GM18868 (cell line): ENCODE measurements at regions not wholly inside any gene's neighbourhood (a gene's known extent, or its start where the extent isn't known, plus 50 kb on each side); places are given as distances from the start of the nearest gene placed in this dataset.

Experiments
- ATAC-seq: cut with Tn5 transposase; IDR thresholded peaks from one replicate; pipeline ENCODE4 v1.9.1; 2021; ENCODE audit warnings: mild to moderate bottlenecking, moderate library complexity; ENCODE audit not compliant: unreplicated experiment

DNA sequence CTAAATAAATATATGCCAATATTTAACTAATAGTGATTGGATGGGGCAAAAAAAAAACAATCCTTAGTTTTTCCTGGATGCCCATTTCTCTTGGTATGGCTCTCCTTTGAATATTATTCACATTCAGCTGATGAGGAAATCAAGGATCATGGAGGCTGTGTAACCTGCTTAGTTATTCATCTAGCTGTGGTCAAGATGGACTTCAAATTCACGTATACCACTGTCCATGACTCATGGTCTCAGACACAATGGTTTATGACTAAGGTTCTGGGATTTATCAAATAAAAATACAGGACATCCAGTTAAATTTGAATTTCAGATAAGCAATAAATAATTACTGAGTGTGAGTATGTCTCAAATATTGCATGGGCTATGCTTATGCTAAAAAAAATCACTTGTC, 191.5 kb upstream of the CELF2 start:
- ATAC-seq, result no peak

DNA sequence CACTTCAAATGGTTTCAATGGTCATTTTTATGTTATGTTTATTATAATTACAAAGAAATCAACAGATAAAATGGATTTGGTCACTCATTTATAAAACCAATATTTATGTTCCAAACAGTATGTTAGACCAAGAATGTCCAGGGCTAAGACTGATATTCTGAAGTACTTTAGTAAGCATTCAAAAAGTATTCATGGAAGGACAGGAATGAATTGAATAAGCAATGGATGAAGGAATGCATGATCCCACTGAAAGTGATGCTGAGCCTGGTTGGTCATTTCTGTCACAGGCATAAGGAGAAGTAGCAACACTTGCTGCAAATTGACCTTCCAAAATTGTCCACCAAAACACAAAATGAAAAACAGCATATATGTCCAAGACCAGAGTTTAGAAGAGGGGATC, 189.0 kb upstream of the CELF2 start:
- ATAC-seq, result no peak

DNA sequence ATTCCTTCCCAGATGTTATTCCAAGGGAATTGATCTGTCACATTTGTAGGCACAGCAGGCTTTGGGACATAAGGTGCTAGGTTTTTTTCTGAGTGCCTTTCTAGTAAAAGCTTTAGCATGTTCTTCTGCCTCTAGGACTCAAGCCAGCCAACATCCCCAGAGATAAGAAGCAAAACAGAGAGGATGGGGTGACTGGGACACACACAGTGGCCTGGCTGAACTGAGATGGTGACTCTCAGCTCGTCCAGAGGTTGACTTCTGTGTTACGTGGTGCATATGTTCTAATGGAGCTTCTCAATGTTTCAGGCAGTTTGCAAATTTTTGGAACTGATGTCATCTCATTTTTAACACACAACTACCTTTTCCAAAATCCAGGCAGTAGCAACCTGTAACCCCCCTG, 188.1 kb upstream of the CELF2 start:
- ATAC-seq, result no peak

DNA sequence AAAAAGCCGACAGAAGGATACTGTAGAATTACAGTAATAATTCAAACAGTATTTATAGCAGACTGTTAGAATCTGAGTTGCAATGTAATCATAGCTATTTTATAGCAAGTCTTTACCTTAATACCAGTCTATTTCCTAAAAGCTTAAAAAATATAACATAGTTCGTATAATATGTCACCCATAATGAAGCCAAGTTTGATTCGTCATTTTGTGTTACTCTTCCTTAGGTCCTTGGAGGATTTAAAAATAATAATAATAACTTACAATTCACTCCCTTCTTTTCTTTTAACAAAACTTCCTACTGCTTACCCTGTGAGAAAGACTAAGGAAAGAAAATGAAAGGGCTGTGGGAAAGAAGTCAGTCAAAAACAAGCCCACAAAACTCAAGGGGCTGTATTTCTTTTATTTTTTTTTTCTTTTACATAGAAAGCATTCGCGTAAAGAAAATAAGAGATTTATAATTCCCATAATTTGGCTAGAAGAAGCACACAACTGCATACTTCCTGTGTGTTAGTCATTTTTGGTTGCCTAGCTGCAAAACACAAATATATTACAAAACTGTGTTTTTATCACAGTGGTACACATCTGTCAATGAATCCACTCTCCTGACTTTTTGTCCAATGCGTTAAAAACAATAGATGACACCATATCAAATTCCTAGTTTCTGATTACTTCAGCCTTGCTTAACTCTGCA, 187.2 kb upstream of the CELF2 start:
- ATAC-seq, result no peak

DNA sequence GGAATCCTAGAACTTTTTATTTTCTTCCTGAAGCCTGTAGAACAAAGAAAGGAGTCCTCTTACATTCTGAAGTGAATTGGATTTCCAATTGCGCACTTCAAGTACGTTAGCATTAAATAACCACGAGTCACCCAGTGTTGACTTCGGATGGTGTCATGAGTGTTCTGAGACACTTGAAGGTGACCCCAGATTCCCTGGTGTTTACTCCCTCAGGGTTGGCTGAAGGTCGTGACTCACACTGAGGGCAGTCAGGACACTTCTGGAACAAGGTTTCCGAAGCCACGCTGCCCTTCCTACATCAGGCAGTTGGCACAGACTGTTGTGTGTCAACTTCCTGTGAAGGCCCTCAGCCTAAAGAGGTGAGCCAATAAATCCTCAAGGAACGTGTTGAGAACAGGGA, 186.6 kb upstream of the CELF2 start:
- ATAC-seq, result no peak

DNA sequence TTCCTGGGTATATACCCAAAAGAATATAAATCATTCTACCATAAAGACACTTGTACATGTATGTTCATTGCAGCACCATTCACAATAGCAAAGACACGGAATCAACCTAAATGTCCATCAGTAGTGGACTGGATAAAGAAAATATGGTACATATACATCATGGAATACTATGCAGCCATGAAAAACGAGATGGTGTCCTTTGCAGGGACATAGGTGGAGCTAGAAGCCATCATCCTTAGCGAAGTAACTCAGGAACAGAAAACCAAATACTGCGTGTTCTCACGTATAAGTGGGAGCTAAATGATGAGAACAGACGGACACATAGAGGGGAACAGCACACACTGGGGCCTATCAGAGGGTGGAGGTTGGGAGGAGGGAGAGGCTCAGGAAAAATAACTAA, 183.7 kb upstream of the CELF2 start:
- no peak for ATAC-seq

DNA sequence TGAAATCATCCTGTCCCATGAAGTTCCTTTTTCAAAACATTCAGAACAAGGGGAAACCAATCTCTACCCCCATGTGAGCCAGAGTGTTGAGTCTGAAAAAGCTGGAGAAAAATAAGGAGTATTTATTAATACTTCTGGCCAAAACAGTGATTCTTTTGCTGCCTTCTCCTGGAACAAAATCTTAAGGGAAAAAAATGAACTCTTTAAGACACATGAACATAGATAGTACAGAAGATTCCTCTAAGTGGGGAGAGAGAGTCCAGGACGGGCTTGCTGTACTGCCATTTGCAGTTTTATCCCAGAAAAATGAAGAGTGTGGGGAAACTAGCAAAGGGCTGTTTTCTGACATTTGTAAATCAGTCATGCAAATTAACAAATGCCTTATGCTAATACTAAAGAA, 173.4 kb upstream of the CELF2 start:
- ATAC-seq, result no peak

DNA sequence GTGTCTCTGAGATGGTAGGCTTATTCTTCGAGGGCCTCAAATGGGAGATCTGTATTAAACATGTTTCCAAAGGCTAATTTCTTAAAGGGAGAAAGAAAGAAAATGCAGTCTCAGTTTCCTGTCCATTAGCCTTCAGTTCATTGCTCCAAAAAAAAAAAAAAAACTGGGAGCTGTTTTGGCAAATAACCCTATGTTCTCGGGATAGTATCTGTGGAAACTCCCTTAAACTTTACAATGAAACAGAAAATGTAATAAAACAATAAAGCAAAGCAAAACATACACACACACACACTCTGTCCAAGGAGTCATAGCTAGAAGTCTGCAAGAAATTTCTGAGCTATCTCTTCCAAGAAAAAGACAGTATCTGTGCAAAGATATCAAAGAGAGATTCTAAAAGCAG, 172.5 kb upstream of the CELF2 start:
- ATAC-seq, result no peak

DNA sequence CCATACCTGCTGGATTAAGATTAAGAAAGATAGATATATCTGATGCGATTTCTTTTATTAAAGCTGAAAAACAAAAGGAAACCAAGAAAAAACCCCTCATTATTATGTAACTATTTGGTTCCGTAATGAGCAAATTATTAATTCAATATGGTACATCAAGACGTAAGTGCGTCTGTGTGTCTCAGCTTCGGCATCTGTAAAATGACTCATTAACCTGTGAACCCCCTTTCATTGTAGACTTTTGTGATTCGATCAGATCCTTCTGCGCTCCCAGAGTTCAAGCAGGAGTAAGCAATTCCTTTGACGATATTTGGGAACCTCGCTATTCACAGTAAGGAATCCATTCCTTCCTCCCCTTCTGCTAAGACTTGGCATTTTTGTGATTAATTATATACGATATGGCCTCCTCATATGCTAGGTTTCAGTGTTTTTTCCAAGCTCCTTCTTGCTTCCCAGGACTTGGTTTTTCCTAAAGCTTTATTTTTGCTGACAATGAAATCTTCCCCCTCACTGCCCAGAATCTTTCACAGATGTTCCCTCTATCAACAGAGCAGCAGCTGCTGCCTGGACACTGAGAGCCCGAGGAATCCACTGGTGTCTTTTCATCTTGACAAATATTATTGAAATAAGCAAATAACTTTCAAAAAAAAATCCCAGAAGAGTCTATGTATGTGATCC, 171.7 kb upstream of the CELF2 start:
- no peak for ATAC-seq

DNA sequence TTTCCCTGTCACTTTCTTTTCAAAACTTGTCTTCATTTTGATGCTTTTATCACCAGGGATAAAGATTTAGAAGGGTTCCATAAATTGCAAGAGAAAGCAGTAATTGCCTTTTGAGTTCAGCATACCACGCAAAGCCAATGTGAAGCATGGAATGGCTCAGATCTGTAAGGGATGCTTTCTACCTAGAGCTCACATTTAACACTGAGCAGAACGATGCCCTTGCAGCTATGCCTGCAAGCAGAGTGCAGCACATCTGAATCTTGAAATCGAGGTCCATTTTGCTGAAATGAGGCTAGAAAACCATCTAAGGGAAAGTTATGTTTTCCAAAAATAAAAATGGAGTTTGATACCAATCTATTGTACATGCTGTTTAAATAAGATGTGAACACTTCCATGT, 171.2 kb upstream of the CELF2 start:
- no peak for ATAC-seq

DNA sequence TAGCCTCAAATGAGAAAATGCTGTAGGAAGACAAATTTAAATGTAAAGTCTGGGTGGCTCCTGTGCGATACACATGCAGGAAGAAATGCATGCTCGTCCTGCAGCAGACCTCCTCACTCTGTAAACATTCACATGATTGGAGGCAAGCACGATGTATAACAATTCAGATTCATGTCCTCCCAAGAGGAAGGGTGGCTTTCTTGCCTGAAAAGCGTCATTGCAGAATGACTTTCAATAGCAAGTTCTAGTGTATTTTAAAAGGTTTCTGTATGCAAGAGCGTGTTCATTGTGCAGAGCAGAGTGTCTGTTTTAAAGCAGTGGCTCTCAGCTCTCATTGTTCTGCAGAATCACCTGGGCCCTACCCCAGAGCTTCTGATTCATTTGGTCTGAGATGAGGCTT, 170.3 kb upstream of the CELF2 start:
- ATAC-seq, result no peak

DNA sequence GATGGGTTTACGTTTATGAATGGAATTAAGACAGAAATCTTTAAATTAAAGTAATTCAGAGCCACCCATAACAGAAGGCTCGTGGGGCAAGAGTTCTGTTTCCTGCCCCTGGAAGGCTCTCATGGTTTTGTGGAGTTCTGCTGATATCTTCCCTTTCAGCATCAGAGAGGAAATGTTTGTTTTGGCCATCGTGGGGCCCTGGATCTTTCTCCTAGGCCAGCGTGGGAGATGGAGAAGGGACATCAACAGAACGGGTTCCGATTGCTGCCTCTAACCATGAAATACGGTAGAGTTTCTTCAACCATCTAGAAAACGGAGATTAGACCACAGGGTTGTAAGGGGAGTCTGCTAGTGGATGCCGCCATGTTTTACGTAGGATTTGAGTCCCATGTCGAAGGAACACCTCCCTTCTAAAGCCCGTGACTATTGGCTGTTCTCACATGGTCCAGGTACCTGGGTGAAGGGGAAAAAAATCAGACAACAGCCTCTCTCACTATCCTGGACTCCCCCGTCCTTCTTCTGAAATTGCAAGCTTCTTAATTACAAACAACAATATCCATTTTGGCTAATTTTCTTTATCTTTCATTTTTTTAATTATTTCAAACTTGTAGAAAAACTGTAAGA, 169.1 kb upstream of the CELF2 start:
- no peak for ATAC-seq

DNA sequence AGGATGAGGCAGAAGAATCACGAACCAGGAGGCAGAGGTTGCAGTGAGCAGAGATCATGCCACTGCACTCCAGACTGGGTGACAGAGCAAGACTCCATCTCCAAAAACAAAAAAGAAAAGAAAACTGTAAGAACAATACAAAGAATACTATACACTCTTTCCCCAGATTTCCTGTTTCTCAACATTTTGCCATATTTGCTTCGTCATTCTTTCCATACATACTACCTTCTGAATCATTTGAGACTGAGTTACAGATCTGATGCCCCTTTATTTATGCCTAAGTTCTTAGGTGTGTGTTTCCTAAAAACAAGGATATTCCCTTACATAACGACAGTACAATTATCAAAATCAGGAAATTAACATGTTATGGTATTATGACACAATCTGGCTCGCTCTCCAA, 168.4 kb upstream of the CELF2 start:
- no peak for ATAC-seq

DNA sequence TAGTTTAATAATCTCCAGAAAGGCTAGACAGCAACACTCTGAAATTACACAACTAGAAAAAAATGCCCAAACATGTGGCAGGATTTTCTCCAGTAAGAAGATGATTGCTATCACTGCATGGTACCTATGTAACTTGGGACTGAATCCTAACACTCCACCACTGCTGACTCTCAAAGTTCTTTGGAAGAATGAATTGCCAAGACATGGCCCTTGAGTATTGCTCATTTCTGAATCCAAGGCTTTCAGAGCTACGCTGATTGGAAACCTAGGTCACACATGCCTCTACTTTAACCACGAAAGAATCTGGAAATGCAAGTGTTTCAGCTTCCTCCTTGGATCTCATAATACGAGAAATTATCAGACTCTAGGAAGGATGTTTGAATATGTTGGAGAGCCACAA, 167.5 kb upstream of the CELF2 start:
- ATAC-seq, result no peak

DNA sequence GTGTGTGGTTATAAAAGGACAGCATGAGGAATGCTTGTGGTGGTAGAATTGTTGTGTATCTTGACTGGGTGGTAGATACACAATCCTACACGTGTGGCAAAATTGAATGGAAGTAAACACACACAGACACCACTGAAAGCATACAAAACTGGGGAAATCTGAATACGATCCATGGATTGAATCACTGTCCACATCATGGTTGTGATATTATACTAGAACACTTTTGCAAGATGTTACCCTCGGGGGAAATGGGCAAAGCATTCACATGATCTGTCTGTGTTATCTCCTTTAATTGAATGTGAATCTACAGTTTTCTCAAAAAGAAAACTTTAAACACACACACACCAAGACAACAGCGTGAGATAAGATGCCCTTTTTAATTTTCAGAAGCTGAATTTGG, 165.2 kb upstream of the CELF2 start:
- ATAC-seq, result no peak

DNA sequence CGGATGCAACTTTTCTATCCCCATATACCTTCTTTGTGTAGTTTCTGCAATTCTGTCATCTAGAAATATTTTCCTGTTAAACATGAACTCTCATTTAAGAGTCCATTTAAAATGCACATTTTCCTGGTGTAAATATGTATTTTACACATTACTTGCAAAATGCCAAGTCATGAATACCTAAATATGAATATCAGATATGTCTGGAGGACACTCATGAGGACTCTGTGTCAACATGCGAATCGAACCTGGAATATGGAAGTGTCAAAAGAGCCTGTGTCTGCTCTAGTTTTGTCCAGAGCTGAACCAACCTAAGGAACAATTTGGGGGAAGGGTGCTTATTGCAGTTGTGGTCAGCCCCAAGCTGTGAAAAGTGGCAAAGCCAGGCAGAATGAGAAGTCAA, 163.7 kb upstream of the CELF2 start:
- ATAC-seq, result no peak

DNA sequence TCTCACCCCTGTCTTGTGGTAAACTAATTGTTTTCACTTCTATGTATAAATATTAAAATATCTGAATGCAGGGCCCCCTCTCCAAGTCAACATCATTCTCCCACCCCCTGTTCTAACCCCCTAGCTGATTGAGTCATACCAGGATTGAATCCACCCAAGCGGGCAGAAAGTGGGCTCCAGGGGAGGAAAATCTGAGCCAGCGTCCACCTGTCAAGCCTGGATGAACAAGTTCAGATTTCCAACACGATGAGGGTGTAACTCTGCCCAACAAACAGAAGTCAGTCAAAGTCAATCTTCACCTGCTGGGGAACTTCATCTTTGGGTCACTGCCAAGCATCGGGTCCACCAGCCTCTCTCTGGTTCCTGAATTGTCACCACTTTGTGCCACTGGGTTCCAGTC, 162.9 kb upstream of the CELF2 start:
- ATAC-seq, result peak; percentile 42

DNA sequence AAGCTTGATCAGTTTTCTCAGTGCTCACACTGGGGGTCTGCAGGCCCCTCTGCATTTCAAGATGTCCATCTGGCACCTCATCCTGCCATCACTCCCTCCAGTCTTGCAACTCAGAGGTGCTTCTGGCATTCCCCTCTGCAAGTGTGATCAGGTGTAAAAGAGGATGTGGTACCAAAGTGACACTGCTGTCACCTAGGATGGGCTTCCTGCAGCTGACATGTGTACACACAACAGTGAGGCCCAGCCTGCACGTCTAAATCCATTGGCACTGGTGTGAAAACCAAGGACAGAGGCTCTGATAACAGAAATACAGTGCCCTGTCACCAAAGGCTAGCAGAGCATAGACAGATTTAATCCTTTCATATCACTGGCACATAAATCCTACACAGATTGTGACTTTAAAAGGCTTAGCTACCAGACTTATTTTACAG, 162.5 kb upstream of the CELF2 start:
- ATAC-seq, result peak; percentile 95

DNA sequence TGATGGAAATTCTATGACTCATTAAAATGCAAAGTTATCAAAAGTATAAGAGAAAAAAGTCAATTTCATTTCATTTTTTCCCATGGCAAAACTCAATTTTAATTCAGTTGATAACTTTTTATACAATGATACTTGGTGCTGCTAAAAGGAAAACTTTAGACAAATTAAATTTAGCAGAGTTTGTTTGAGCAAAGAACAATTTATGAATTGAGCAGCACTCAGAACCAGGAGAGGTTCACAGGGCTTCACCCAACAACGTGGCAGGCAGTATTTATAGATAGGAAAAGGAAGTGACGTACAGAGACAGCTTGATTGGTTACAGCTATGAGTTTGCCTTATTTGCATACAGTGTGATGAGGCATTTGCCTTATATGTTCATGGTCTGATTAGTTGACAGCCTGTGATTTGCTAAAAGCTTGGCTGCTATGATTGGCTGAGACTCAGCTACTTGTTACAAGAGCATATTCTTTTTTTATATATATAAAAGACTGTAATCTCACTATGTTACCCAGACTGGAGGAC, 157.2 kb upstream of the CELF2 start:
- no peak for ATAC-seq

DNA sequence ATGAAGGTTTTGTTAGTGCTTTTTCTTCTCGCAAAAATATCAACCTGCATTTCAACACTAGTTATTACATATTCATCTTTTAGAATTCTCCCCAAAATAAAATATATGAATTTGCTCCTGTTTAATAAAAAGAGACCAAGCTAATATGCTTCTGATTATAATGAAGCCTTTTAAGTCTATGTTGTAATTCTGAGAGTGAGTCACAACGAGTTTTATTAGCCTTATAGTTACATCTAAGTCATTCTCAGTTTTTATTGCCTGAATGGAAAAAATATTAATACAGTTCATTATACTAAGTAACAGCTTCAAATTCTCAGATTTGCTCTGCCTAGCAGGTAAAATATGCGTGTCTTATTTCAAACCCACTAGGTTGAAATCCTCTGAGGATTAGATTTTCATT, 152.4 kb upstream of the CELF2 start:
- no peak for ATAC-seq

DNA sequence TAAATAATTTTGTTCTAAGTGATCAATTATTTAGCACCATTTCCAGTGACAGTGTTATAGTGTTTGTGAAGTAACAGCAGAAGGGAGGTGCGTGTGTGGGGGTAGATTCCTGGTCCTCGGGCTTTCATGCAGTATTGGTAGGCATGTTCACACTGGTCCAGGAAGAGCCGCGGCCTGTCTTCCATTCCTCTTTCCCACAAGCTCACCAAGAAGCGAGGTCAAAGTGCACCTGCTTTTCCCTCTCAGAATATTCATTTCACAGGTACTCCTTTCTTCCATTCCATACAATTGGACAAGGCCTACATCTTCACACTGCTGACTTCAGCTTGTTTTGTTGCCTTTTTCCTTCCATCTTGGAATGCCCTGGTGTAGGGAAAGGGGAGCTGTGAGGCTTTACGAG, 151.8 kb upstream of the CELF2 start:
- no peak for ATAC-seq

DNA sequence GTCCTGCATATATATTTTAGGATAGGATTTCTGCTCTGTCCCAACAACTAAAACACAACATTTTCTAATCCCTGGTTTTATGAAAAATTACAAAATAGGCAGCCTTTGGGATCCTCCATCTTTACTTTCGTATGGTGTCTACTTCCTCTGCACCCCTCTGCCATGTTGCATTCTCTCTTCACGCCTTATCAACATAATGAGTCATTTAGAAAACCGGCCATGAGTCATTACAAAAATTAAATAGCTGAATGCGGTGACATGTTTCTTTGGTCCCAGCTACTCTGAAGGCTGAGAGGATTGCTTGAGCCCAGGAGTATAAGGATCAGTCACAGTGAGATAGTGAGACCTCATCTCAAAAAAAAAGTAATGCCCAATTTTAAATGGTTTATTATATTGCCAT, 148.1 kb upstream of the CELF2 start:
- ATAC-seq, result peak; percentile 98
